ENCODE measurements at regions not wholly inside any gene's neighbourhood (a gene's known extent, or its start where the extent isn't known, plus 50 kb on each side); places are given as distances from the start of the nearest gene placed in this dataset.
"Not testable (repeated sequence)": the region's sequence is repeated elsewhere in the genome, so short reads cannot be mapped to it uniquely, and the experiment has no call there.

DNA sequence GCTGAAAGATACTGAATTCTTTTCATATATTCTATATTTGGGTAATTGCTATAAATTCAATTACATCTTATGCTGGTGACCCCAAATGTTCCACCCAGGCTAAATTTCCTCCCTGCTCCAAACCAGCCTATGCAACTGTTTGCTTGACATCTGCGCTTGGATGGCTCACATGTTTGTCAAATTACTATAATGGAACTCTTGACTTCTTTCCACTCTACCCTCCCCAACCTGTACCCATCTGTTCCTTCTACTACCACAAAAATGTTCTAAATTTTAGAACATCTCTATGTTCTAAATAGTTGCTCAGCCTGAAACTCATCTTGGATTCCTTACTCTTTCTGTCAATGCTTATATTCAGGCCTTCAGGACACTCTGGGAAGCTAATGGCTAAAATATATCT, 249.9 kb upstream of the SMIM30 start:
- TF ChIP-seq, protein P1, sequence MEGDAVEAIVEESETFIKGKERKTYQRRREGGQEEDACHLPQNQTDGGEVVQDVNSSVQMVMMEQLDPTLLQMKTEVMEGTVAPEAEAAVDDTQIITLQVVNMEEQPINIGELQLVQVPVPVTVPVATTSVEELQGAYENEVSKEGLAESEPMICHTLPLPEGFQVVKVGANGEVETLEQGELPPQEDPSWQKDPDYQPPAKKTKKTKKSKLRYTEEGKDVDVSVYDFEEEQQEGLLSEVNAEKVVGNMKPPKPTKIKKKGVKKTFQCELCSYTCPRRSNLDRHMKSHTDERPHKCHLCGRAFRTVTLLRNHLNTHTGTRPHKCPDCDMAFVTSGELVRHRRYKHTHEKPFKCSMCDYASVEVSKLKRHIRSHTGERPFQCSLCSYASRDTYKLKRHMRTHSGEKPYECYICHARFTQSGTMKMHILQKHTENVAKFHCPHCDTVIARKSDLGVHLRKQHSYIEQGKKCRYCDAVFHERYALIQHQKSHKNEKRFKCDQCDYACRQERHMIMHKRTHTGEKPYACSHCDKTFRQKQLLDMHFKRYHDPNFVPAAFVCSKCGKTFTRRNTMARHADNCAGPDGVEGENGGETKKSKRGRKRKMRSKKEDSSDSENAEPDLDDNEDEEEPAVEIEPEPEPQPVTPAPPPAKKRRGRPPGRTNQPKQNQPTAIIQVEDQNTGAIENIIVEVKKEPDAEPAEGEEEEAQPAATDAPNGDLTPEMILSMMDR (conservative IDR thresholded peaks at IDR 0.05) = no peak
- no peak for TF ChIP-seq ZFX (IDR thresholded peaks at IDR 0.05)
- H3K27ac ChIP-seq = no peak overlapping the region; the same call in 1 of the 2 replicates

DNA sequence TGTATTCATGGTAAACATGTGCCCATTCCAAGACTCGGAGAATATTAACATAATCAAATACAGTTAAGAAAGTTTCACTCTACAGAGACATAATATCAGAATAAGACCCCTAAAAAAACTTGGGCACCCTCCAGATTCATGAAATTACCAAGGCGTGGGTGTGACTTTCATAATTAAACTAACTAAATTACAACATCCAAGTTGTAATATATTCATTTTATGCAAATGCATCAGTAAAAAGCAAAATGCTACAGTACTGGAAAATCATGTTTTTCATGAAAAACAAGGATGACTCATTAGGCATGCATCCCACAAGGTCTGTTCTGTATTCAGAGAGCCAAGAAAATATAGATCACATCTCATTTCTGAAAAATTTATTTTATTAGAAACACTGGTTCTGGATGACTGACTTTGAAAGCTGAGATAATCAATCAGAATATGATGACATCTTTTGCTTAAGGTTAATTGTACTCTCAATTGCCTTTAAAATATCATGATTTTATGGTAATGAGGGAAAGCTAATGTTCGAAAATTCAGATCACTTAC, 248.8 kb upstream of the SMIM30 start:
- TF ChIP-seq, protein P1 (conservative IDR thresholded peaks at IDR 0.05) = no peak
- no peak for TF ChIP-seq ZFX (IDR thresholded peaks at IDR 0.05)
- H3K27ac ChIP-seq = no peak overlapping the region

DNA sequence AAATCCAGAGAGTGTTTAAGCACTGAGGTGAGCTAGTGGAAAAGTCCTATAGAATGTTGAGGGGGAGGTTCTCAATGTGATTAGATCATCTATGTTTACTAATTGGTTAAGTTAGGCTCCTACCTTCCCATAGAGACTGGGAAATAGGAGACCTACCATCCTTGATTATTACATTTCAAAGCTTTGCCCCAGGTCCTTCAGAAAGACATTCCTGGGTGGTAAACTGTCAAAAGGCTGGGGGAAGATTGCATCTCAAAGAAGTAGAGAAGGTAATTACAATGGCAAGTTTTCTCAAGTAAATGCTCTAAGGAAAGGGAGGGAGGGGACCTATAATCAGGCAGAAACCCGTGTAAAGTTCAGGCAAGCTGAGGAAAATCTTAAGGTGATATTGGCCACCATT, 247.8 kb upstream of the SMIM30 start:
- no peak overlapping the region for H3K27ac ChIP-seq
- TF ChIP-seq, protein P1 (conservative IDR thresholded peaks at IDR 0.05) = no peak
- TF ChIP-seq ZFX (IDR thresholded peaks at IDR 0.05) = no peak

DNA sequence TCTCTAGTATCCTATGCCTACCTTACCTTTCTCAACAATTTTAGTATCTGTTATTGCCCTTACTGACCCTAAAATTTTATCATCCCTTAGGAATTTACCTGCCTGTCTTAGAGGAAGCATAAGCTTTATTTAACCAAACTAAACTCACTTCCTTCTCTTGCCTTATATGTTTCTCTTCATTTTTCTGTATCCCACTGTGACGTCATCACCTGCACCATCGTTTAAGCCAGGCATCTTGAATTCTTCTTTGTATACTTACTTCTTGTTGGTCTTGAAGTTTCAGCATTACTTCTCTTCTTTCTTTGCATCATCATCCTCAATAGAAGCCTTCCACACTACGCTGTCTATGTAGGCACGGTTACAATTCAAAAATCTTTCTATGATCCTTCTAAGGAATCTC, 231.0 kb upstream of the SMIM30 start:
- TF ChIP-seq, protein P1 (conservative IDR thresholded peaks at IDR 0.05) = no peak
- H3K27ac ChIP-seq = no peak overlapping the region

DNA sequence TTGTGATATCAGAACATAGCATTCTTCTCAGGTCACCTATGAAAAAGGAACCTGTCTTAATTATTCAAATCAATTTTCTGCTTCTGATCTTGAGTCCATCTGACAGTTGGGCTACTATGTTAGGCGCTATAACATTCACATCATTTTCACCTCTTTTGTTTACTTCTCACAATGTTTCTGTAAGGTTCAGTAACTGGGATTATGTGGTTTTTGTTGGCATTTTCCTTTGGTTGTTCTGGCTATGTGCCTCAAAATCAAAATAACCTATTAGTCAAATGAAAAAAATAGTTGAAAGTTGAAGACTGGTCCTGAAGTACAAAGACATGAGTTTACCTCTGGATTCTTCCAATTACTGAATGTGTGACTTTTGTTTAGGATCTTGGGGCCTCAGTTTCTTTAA, 221.3 kb upstream of the SMIM30 start:
- H3K27ac ChIP-seq = no peak overlapping the region
- TF ChIP-seq ZFX (IDR thresholded peaks at IDR 0.05) = no peak
- TF ChIP-seq, protein P1 (conservative IDR thresholded peaks at IDR 0.05) = no peak

DNA sequence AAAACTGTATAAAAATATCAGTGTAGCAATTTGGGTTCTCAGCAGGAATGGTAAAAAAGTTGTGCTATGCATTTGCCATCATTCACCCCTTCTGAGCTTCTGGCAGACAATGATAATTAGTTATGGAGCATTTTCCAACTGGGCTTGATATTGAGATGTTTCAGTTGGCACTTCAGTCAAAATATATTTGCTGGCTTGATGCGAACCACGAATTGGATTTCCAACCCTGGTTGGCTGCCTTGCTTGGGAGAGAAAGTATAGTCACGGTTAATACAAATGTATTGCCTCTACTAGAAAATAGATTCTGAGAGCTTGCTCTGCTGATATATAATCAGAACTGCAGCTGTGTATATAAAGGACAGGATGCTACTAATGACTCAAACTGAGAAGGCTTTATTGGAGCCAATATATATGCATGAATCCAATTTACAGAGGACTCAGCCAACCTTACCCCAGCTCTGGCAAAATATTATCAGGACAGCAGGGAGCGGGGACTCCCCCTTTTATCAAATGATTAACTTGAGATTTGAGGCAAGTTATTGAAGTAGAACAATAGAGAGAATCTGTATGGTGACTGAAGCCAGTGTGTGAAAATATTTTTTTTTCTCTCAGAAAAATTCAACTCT, 219.8 kb upstream of the SMIM30 start:
- TF ChIP-seq ZFX (IDR thresholded peaks at IDR 0.05) = no peak
- TF ChIP-seq, protein P1 (conservative IDR thresholded peaks at IDR 0.05) = no peak
- no peak overlapping the region for H3K27ac ChIP-seq

DNA sequence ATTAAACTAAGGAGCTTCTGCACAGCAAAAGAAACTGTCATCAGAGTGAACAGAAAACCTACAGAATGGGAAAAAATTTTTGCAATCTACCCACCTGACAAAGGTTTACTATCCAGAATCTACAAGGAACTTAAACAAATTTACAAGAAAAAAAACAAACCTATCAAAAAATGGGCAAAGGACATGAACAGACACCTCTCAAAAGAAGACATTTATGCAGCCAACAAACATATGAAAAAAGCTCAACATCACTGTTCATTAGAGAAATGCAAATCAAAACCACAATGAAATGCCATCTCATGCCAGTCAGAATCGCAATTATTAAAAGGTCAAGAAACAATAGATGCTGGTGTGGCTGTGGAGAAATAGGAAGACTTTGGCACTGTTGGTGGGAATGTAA, 218.5 kb upstream of the SMIM30 start:
- H3K27ac ChIP-seq = not testable (repeated sequence)

All from C4-2B (cell line).